HG03469 (cell line): ENCODE measurements at regions not wholly inside any gene's neighbourhood (a gene's known extent, or its start where the extent isn't known, plus 50 kb on each side); places are given as distances from the start of the nearest gene placed in this dataset.
"Not testable (repeated sequence)": the region's sequence is repeated elsewhere in the genome, so short reads cannot be mapped to it uniquely, and the experiment has no call there.

Experiments
- ATAC-seq: cut with Tn5 transposase; IDR thresholded peaks from one replicate; pipeline ENCODE4 v1.9.1; 2021; ENCODE audit warnings: mild to moderate bottlenecking, moderate library complexity, moderate number of reproducible peaks; ENCODE audit not compliant: unreplicated experiment

GRCh38 chrX:39677978-39678791, 419.6 kb downstream of the BCOR start:
- no peak for ATAC-seq

- no peak for ATAC-seq
These were observed 418.8 kb downstream of the BCOR start for GRCh38 chrX:39678914-39679313.

GRCh38 chrX:39679497-39680157, 418.1 kb downstream of the BCOR start:
- ATAC-seq = no peak

GRCh38 chrX:39681885-39682284, 415.9 kb downstream of the BCOR start:
- ATAC-seq = no peak

- ATAC-seq = no peak
These were observed 415.0 kb downstream of the BCOR start for GRCh38 chrX:39682778-39683177.

GRCh38 chrX:39688219-39688575, 409.6 kb downstream of the BCOR start:
- no peak for ATAC-seq

GRCh38 chrX:39688576-39689375, 409.0 kb downstream of the BCOR start:
- ATAC-seq = no peak

- ATAC-seq = no peak
These were observed 408.2 kb downstream of the BCOR start for GRCh38 chrX:39689376-39690104.

GRCh38 chrX:39690541-39691415, 407.0 kb downstream of the BCOR start:
- ATAC-seq = no peak

GRCh38 chrX:39691724-39692123, 406.0 kb downstream of the BCOR start:
- ATAC-seq = no peak

- ATAC-seq = no peak
These were observed 405.0 kb downstream of the BCOR start for GRCh38 chrX:39692796-39693195.

- ATAC-seq = no peak
These were observed 404.5 kb downstream of the BCOR start for GRCh38 chrX:39693298-39693697.

- ATAC-seq = not testable (repeated sequence)
These were observed 395.1 kb downstream of the BCOR start for GRCh38 chrX:39702636-39703035.

GRCh38 chrX:39703307-39703706, 394.5 kb downstream of the BCOR start:
- ATAC-seq = no peak

GRCh38 chrX:39704590-39704989, 393.2 kb downstream of the BCOR start:
- ATAC-seq = no peak

- no peak for ATAC-seq
These were observed 392.5 kb downstream of the BCOR start for GRCh38 chrX:39705290-39705689.

- ATAC-seq = no peak
These were observed 388.4 kb downstream of the BCOR start for GRCh38 chrX:39709364-39709763.

- no peak for ATAC-seq
These were observed 387.9 kb downstream of the BCOR start for GRCh38 chrX:39709812-39710211.

- no peak for ATAC-seq
These were observed 387.0 kb downstream of the BCOR start for GRCh38 chrX:39710776-39711175.

- ATAC-seq = no peak
These were observed 383.3 kb downstream of the BCOR start for GRCh38 chrX:39714471-39714870.
